AG08395 (cell line): ENCODE measurements at regions not wholly inside any gene's neighbourhood (a gene's known extent, or its start where the extent isn't known, plus 50 kb on each side); places are given as distances from the start of the nearest gene placed in this dataset.
A peak's percentile ranks its signal among the peaks of the same experiment; 100 is the strongest.
"Not testable (repeated sequence)": the region's sequence is repeated elsewhere in the genome, so short reads cannot be mapped to it uniquely, and the experiment has no call there.

ENCODE experiments used
- DNase-seq: peaks from one replicate; pipeline ENCODE4 v3.0.0; 2012; ENCODE audit warnings: mixed read lengths, low spot score

- no peak for DNase-seq
These were observed 174.8 kb downstream of the LACC1 start for GRCh38 chr13:44054525-44054924.

- not testable (repeated sequence) for DNase-seq
These were observed 176.0 kb downstream of the LACC1 start for GRCh38 chr13:44055681-44056080.

- no peak for DNase-seq
These were observed 178.4 kb downstream of the LACC1 start for GRCh38 chr13:44058067-44058466.

GRCh38 chr13:44058624-44059215 lies 179.0 kb downstream of the LACC1 start:
- DNase-seq, result no peak

- DNase-seq, result no peak
These were observed 182.2 kb downstream of the LACC1 start for GRCh38 chr13:44061876-44062275.

- no peak for DNase-seq
These were observed 183.8 kb downstream of the LACC1 start for GRCh38 chr13:44063467-44063866.

GRCh38 chr13:44063881-44064280 lies 184.2 kb downstream of the LACC1 start:
- no peak for DNase-seq

- DNase-seq, result no peak
These were observed 184.7 kb downstream of the LACC1 start for GRCh38 chr13:44064357-44064756.

GRCh38 chr13:44068169-44068568 lies 188.5 kb downstream of the LACC1 start:
- peak; percentile 19 for DNase-seq

- DNase-seq, result peak; percentile 44
These were observed 189.0 kb downstream of the LACC1 start for GRCh38 chr13:44068737-44069136.

GRCh38 chr13:44072536-44072935 lies 192.8 kb downstream of the LACC1 start:
- no peak for DNase-seq

- no peak for DNase-seq
These were observed 194.9 kb downstream of the LACC1 start for GRCh38 chr13:44074611-44075010.

GRCh38 chr13:44075113-44075512 lies 195.4 kb downstream of the LACC1 start:
- no peak for DNase-seq

- no peak for DNase-seq
These were observed 199.2 kb downstream of the LACC1 start for GRCh38 chr13:44078806-44079376.

- no peak for DNase-seq
These were observed 199.9 kb downstream of the LACC1 start for GRCh38 chr13:44079413-44080205.

GRCh38 chr13:44084146-44084545 lies 204.4 kb downstream of the LACC1 start:
- DNase-seq, result no peak

- no peak for DNase-seq
These were observed 206.7 kb downstream of the LACC1 start for GRCh38 chr13:44086389-44086788.

GRCh38 chr13:44088411-44088810 lies 208.7 kb downstream of the LACC1 start:
- DNase-seq, result no peak

- no peak for DNase-seq
These were observed 209.3 kb downstream of the LACC1 start for GRCh38 chr13:44088991-44089413.

GRCh38 chr13:44089452-44089851 lies 209.7 kb downstream of the LACC1 start:
- no peak for DNase-seq

- DNase-seq, result no peak
These were observed 212.6 kb downstream of the LACC1 start for GRCh38 chr13:44092078-44092970.
